Endothelial cell of umbilical vein (primary cell): ENCODE measurements at regions not wholly inside any gene's neighbourhood (a gene's known extent, or its start where the extent isn't known, plus 50 kb on each side); places are given as distances from the start of the nearest gene placed in this dataset.

ENCODE experiments used
- BruUV-seq: library from RNA; stranded (reverse); fragments of 400-500 nt; replicated peaks from 2 replicates; lab custom pipeline; 2021; lab: Mats Ljungman, UMichigan
- CTCF ChIA-PET: fragments of 300-600, 350-600 bp; sonication (Branson Sonifier 250); formaldehyde crosslinking; loops from one replicate; lab custom pipeline; 2021; ENCODE audit warnings: antibody characterized with exemption, inconsistent platforms; lab: Charles Lee
- POLR2A ChIA-PET: fragments of 300-600, 350-600 bp; sonication (Branson Sonifier 250); formaldehyde crosslinking; loops from one replicate; lab custom pipeline; 2021; ENCODE audit warnings: antibody characterized with exemption, inconsistent platforms; lab: Charles Lee
- DNase-seq: peaks from one replicate; pipeline ENCODE4 v3.0.0-alpha.2; 2011; ENCODE audit warnings: low read depth, low spot score
- FAIRE-seq: peaks from 2 replicates; lab custom pipeline; 2011; peaks lifted over from hg19 to GRCh38; lab: Jason Lieb, UNC
- H2AFZ ChIP-seq: 2 replicates; pipeline ENCODE4 v1.6.0; 2012; ENCODE audit warnings: low read depth, low read length, control low read depth, inconsistent platforms
- H3K27ac ChIP-seq: 2 replicates; pipeline ENCODE4 v1.5.1; 2011; ENCODE audit warnings: low read depth, mild to moderate bottlenecking, control low read depth, low read length, moderate library complexity; ENCODE audit not compliant: insufficient read depth
- H3K27me3 ChIP-seq, 2 experiments: 2 replicates each; pipeline versions ENCODE4 v1.6.0 to v1.6.1; 2011; ENCODE audit warnings: low read length in 2 of 2, mixed read lengths in 1 of 2; ENCODE audit not compliant: control insufficient read depth in 2 of 2, insufficient read depth in 2 of 2
- H3K36me3 ChIP-seq, 2 experiments: 2 replicates in 1 of 2; 3 replicates in 1 of 2; pipeline ENCODE4 v1.5.1; 2011; ENCODE audit warnings: low read length in 2 of 2, mild to moderate bottlenecking in 1 of 2, moderate library complexity in 1 of 2; ENCODE audit not compliant: control insufficient read depth in 2 of 2, insufficient read depth in 2 of 2; ENCODE audit errors: extremely low read depth in 1 of 2
- H3K4me1 ChIP-seq: 3 replicates; pipeline ENCODE4 v1.5.1; 2011; ENCODE audit warnings: mild to moderate bottlenecking, low read length; ENCODE audit not compliant: control insufficient read depth, insufficient read depth; ENCODE audit errors: extremely low read depth
- H3K4me2 ChIP-seq: 2 replicates; pipeline ENCODE4 v1.6.1; 2011; ENCODE audit warnings: low read length, control low read depth, mixed read lengths; ENCODE audit not compliant: insufficient read depth
- H3K4me3 ChIP-seq, 3 experiments: fragments of 200-600 bp in 1 of 3; sonication (generic), shearing (Covaris generic) in 1 of 3; replicated peaks in 1 of 3; 2 replicates each; pipeline ENCODE4 v1.5.1; 2011 to 2016; ENCODE audit warnings: control low read depth in 3 of 3, low read length in 3 of 3, mild to moderate bottlenecking in 2 of 3, inconsistent platforms in 1 of 3, low read depth in 1 of 3, moderate library complexity in 1 of 3; ENCODE audit not compliant: insufficient read depth in 1 of 3
- H3K79me2 ChIP-seq: 2 replicates; pipeline ENCODE4 v1.6.0; 2012; ENCODE audit warnings: low read length, inconsistent platforms; ENCODE audit not compliant: control insufficient read depth, insufficient read depth
- H3K9ac ChIP-seq: replicated peaks from 2 replicates; pipeline ENCODE3; 2011; ENCODE audit warnings: low read length, control low read depth; ENCODE audit not compliant: insufficient read depth; ENCODE audit errors: extremely low read depth
- H3K9me1 ChIP-seq: replicated peaks from 3 replicates; pipeline ENCODE4 v1.6.0; 2011; ENCODE audit warnings: mild to moderate bottlenecking, low read length; ENCODE audit not compliant: control insufficient read depth, insufficient read depth; ENCODE audit errors: extremely low read depth
- H3K9me3 ChIP-seq: replicated peaks from 2 replicates; pipeline ENCODE4 v1.5.1; 2012; ENCODE audit warnings: low read length, inconsistent platforms; ENCODE audit not compliant: control insufficient read depth, insufficient read depth
- H4K20me1 ChIP-seq: replicated peaks from 2 replicates; pipeline ENCODE3; 2011; ENCODE audit warnings: mild to moderate bottlenecking, low read length; ENCODE audit not compliant: control insufficient read depth, insufficient read depth; ENCODE audit errors: extremely low read depth
- CTCF ChIP-seq, 2 donors: IDR thresholded peaks; 1 replicate in 1 of 2; 2 replicates in 1 of 2; pipeline ENCODE4 v1.5.1; 2011; ENCODE audit warnings: low read length in 2 of 2, mild to moderate bottlenecking in 2 of 2, moderate library complexity in 2 of 2, control low read depth in 1 of 2, inconsistent platforms in 1 of 2, low read depth in 1 of 2; ENCODE audit not compliant: insufficient read depth in 1 of 2; ENCODE audit errors: extremely low read depth in 1 of 2
- EZH2 ChIP-seq: IDR thresholded peaks from 2 replicates; pipeline ENCODE4 v1.6.1; 2012; ENCODE audit warnings: borderline replicate concordance, low read depth, mild to moderate bottlenecking, moderate library complexity, low read length, inconsistent platforms; ENCODE audit not compliant: severe bottlenecking
- FOS ChIP-seq: IDR thresholded peaks from 2 replicates; pipeline ENCODE4 v1.6.1; 2011; ENCODE audit warnings: mild to moderate bottlenecking, low read length, moderate library complexity, borderline replicate concordance; ENCODE audit not compliant: insufficient read depth
- JUN ChIP-seq: IDR thresholded peaks from 2 replicates; pipeline ENCODE4 v1.6.1; 2011; ENCODE audit warnings: borderline replicate concordance, low read depth; ENCODE audit not compliant: insufficient read length, insufficient read depth
- MAX ChIP-seq: IDR thresholded peaks from 2 replicates; pipeline ENCODE4 v1.6.1; 2011; ENCODE audit not compliant: insufficient read depth, insufficient read length
- POLR2AphosphoS5 ChIP-seq: IDR thresholded peaks from 2 replicates; pipeline ENCODE4 v1.6.1; 2012; ENCODE audit warnings: low read depth, mild to moderate bottlenecking, control low read depth, low read length, moderate library complexity; ENCODE audit not compliant: insufficient read depth
- dilution Hi-C: fragments of 300-500 bp; cut with MboI; formaldehyde crosslinking; loops from one replicate; pipeline ENCODE4 v1.15.0; 2019; ENCODE audit warnings: low sequenced_read_pairs; ENCODE audit not compliant: extremely low pct_ligation_motif_present
- intact Hi-C: fragments of 100-400 bp; cut with micrococcal nuclease; formaldehyde crosslinking; loops from one replicate; pipeline ENCODE4 v1.10.0; 2022

- FAIRE-seq (no peak), DNase-seq (no peak)
- dilution Hi-C loops: no loop called here
- no TSS peak for BruUV-seq
- Histone ChIP-seq H3K4me2 (no peak overlapping the region), H3K9me3 (no peaks in the 10 kb centered on the region), H3K27me3 (no peaks in the 10 kb centered on the region), H3K27ac (no peak overlapping the region), H3K36me3 (no peaks in the 10 kb centered on the region), H3K9ac (no peak overlapping the region), H3K4me3 (no peak overlapping the region), H2AFZ (no peak overlapping the region), H3K4me1 (no peaks in the 10 kb centered on the region), H4K20me1 (no peaks in the 10 kb centered on the region), H3K79me2 (no peaks in the 10 kb centered on the region), H3K9me1 (no peaks in the 10 kb centered on the region)
- TF ChIP-seq JUN (no peak), FOS (no peak), CTCF (IDR thresholded peaks at IDR 0.05; ENCODE audit: extremely low read depth in 1 of 2, insufficient read depth in 1 of 2, low read depth in 1 of 2, low read length in 2 of 2) (no peak), MAX (no peak), POLR2AphosphoS5 (no peak), EZH2 (no peak)
- intact Hi-C loops: no loop called here
- POLR2A ChIA-PET: no interaction called here
- CTCF ChIA-PET: no interaction called here
Measured at GRCh38 chr4:11182586-11183355, 245.9 kb downstream of the HS3ST1 start.
